GM20000 (cell line): ENCODE measurements at regions not wholly inside any gene's neighbourhood (a gene's known extent, or its start where the extent isn't known, plus 50 kb on each side); places are given as distances from the start of the nearest gene placed in this dataset.

Source experiments
- DNase-seq: peaks from one replicate; pipeline ENCODE4 v3.0.0; 2012; ENCODE audit warnings: low spot score
- CTCF ChIP-seq: IDR thresholded peaks from 2 replicates; pipeline ENCODE4 v1.5.1; 2012; ENCODE audit warnings: mild to moderate bottlenecking, control low read depth; ENCODE audit errors: extremely low read depth, missing control alignments

- no peak for DNase-seq
- no peak for TF ChIP-seq CTCF
Observed at GRCh38 chr3:36211652-36211999, 168.7 kb upstream of the STAC start.

GRCh38 chr3:36212251-36212650 lies 168.1 kb upstream of the STAC start:
- TF ChIP-seq CTCF, result no peak
- no peak for DNase-seq

GRCh38 chr3:36214460-36214859 lies 165.8 kb upstream of the STAC start:
- no peak for DNase-seq
- no peak for TF ChIP-seq CTCF

- no peak for DNase-seq
- no peak for TF ChIP-seq CTCF
Observed at GRCh38 chr3:36215241-36215640, 165.1 kb upstream of the STAC start.

- no peak for DNase-seq
- no peak for TF ChIP-seq CTCF
Observed at GRCh38 chr3:36219398-36219797, 160.9 kb upstream of the STAC start.

- TF ChIP-seq CTCF, result no peak
- no peak for DNase-seq
Observed at GRCh38 chr3:36220173-36220572, 160.1 kb upstream of the STAC start.

- TF ChIP-seq CTCF, result no peak
- DNase-seq, result no peak
Observed at GRCh38 chr3:36221975-36222374, 158.3 kb upstream of the STAC start.
